Frontal cortex (tissue), 3 donors: ENCODE measurements at regions not wholly inside any gene's neighbourhood (a gene's known extent, or its start where the extent isn't known, plus 50 kb on each side); places are given as distances from the start of the nearest gene placed in this dataset.

ENCODE experiments used
- DNase-seq, 2 donors: peaks; one replicate each; pipeline ENCODE4 v3.0.0; 2012; ENCODE audit warnings: low spot score in 2 of 2
- FAIRE-seq: peaks from 2 replicates; lab custom pipeline; 2012; peaks lifted over from hg19 to GRCh38; lab: Jason Lieb, UNC
- donor health status: control.
- donor health status: control.
- donor health status: control.

GRCh38 chr13:57784633-57785032 is 153.1 kb downstream of the PCDH17 start:
- FAIRE-seq (no peak), DNase-seq (no peak)

DNA sequence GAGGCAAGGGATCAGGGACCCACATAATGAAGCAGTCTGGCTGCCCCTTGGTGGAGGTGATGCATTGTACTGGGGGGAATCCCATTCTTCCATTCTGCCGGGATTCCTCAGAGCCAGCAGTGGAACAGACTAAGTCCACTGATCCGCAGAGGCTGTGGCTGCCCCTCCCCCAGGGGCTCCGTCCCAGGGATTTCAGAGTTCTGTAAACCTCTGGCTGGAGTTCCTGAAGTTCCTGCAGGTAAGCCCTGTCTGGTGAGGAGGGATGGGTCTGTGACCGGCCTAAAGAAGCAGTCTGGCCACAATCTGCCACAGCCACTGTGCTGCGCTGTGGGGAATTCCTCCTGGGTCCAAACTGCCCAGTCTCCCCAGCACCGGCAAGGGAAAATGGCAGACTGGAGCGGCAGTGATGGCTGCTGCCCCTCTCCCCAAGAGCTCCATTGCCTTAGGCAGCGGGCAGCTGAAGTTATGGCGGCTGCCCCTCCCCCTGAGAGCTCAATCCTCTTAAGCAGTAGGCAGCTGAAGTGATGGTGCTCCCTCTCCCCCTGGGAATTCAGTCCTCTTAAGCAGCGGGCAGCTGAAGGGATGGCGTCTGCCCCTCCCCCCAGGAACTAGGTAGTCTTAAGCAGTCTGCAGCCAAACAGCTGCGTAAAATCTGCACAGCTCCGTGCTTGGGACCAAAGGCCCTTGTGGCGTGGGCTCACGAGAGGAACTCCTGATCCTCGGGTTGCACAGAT is 155.7 kb downstream of the PCDH17 start:
- FAIRE-seq: no peak
- no peak for DNase-seq

GRCh38 chr13:57799624-57800023 is 168.1 kb downstream of the PCDH17 start:
- no peak for FAIRE-seq
- DNase-seq: no peak

GRCh38 chr13:57813651-57814050 is 182.1 kb downstream of the PCDH17 start:
- DNase-seq (no peak), FAIRE-seq (no peak)

DNA sequence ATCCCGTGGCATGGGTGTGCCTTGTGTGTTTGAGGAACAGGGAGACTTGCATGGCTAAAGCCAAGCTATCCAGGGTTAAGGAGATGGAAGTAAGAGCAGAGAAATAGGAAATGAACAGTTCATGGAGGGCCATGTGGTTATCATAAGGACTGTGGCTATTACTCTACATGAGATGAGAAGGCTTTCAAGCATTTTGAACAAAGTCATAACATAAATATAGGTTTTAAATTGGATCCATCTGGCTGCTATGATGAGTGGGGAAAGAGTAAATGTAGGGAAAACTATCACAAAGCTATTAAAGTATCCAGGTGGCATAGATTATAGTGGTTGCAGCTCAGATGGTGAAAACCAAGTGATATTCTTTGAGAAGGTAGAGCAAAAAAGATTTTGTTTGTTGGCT is 184.1 kb downstream of the PCDH17 start:
- DNase-seq: no peak
- no peak for FAIRE-seq

GRCh38 chr13:57820924-57821323 is 189.4 kb downstream of the PCDH17 start:
- no peak for DNase-seq
- FAIRE-seq: no peak

DNA sequence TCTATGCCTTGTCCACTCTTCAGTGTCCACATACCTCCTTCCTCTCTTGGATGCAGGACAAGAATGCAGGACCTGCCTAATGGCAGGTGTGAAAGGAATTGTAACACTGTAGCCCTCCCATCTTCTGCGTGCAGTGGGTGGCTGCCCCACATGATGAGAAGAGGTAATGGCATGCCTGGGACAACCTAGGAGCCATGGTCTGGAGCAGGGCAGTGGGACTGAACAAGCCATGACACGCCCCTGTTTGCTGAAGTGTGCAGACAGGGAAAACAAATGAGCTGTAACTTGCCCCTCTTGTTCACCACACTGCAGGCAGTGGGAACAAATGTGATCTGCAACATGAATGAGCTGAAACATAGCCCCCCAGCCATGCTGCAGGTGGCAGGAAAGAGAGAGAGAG is 192.2 kb downstream of the PCDH17 start:
- no peak for FAIRE-seq
- DNase-seq: no peak

GRCh38 chr13:57824121-57824520 is 192.6 kb downstream of the PCDH17 start:
- no peak for DNase-seq
- no peak for FAIRE-seq

DNA sequence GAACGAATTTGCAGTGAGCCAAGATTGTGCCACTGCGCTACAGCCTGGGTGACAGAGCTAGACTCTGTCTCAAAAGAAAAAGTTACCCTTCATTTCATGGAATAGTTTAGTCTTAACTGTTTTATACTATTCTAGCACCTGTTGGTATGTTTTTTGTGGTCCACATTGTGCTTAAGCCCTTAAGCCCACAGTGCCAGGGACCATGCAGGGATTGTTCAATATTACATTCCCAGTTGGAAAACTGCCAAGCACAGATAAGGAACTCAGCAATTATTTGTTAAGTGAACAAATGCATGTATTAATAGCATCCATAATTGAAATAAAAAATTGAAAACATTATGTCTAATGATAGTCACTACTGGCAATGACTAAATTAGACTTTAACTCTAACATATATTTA is 193.5 kb downstream of the PCDH17 start:
- FAIRE-seq: no peak
- DNase-seq: no peak

- DNase-seq (no peak), FAIRE-seq (no peak)
These were observed 198.0 kb downstream of the PCDH17 start for GRCh38 chr13:57829496-57829895.

GRCh38 chr13:57832187-57832586 is 200.6 kb downstream of the PCDH17 start:
- no peak for DNase-seq
- FAIRE-seq: no peak

DNA sequence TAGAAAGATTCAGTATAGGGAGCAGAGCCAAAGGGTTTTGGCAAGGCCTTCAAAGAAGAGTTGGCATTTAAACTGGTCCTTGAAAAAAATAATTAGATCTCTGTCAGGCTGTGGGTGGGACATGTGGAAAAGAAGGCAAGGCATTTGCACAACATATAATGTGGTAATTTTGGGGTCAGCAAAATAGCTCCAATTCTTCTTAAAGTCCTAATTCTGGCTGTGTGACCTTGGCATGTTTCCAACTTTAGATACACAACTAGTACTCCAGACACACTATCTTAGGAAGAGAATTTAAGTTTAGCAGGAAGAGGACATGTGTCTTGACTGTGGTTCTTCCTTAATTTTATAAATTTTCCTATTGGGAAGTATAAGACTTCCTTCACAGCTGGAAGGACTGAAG is 206.3 kb downstream of the PCDH17 start:
- no peak for DNase-seq
- no peak for FAIRE-seq

- FAIRE-seq: no peak
- DNase-seq: no peak
These were observed 212.0 kb downstream of the PCDH17 start for GRCh38 chr13:57843521-57843920.

- FAIRE-seq: no peak
- DNase-seq: no peak
These were observed 215.1 kb downstream of the PCDH17 start for GRCh38 chr13:57846600-57847173.

- FAIRE-seq (peak; percentile 84), DNase-seq (peak in 1 of 2 donors; percentile 1)
These were observed 226.4 kb downstream of the PCDH17 start for GRCh38 chr13:57857945-57858344.

DNA sequence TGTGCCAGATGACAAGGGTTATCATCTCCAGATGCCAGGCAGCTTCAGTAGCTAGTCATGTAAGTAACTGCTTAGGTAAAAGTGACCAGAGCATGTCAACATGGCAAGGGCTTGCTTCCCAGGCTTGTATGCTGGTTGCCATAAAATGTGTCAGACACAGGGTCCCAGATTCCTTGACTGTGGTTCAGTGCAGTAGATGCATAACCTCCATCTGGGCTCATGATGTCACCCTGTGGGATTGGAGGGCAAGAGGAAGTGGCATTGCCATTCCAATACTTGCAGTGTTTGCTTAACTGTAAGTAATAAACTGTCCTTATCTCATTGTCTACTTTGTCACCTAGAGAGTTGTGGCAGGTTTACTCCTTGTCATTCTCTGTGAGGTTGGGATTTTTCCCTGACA is 226.8 kb downstream of the PCDH17 start:
- FAIRE-seq: no peak
- DNase-seq: no peak

DNA sequence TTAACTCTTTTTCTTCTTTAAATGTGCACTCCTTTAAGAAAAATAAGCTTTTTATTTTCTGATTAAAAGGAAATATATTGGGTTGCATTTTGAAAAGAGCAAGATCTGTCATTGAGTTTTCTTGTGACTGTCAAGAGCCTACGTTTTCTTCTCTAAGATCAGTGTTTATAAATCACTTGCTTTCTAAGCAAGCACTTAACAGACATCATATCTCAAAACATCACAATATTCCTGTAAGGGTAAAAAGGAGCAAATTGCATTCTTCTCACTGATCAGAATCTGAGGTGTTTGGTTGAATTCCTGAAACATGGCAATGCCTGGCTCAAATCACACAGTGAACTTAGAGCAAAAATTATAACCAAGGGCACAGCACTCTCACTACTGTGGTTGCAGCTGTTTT is 231.3 kb downstream of the PCDH17 start:
- FAIRE-seq: no peak
- DNase-seq: no peak

- DNase-seq (no peak), FAIRE-seq (no peak)
These were observed 234.2 kb downstream of the PCDH17 start for GRCh38 chr13:57865600-57866294.

GRCh38 chr13:57874530-57874929 is 243.0 kb downstream of the PCDH17 start:
- FAIRE-seq (no peak), DNase-seq (no peak)

DNA sequence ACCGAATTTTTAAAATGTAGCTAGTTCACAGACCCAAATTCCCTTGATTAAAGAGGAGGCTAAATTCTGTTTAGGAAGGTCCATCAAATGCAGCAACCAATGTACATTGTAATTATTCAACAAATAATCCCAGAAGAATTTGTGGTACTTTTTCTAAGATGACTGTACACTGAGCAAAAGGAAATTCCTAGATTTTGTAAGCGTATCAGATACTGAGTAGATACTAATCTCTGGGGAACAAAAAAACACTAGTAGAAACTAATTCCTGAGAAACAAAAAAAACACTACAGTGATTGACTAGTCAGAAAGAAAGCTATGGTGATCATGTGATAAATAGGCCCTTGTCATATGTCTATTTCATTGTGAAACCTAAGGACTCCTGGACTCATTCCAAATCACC is 246.1 kb downstream of the PCDH17 start:
- DNase-seq (no peak), FAIRE-seq (no peak)

- DNase-seq: no peak
- no peak for FAIRE-seq
These were observed 246.7 kb downstream of the PCDH17 start for GRCh38 chr13:57878291-57878690.
